ENCODE measurements at regions not wholly inside any gene's neighbourhood (a gene's known extent, or its start where the extent isn't known, plus 50 kb on each side); places are given as distances from the start of the nearest gene placed in this dataset.

GRCh38 chr3:27573138-27573537 is 89.0 kb upstream of the SLC4A7 start:
- H2AFZ ChIP-seq (ENCODE audit: low read depth, low read length), result no peak overlapping the region
- H3K4me2 ChIP-seq (ENCODE audit: insufficient read depth, low read length), result no peak overlapping the region
- intact Hi-C loops (cut with micrococcal nuclease) (no loop called here), in situ Hi-C loops (cut with MboI) (no loop called here)
- no peaks in the 10 kb centered on the region for H3K27me3 ChIP-seq (ENCODE audit: control insufficient read depth in 2 of 2, insufficient read depth in 2 of 2, low read length in 2 of 2)
- no peaks in the 10 kb centered on the region for H3K79me2 ChIP-seq (ENCODE audit: control insufficient read depth, insufficient read depth, low read length)
- POLR2A ChIA-PET, result interaction anchor here (1.5 kb wide), 1 partner anchor 17 kb away, joined by 4 read pairs; no protein-coding TSS in a partner anchor
- no peak for ATAC-seq
- H3K4me3 ChIP-seq, result no peak overlapping the region
- CTCF ChIA-PET (ENCODE audit: low intra/inter-chr PET ratio), result no interaction called here
- H3K36me3 ChIP-seq (ENCODE audit: control insufficient read depth, insufficient read depth, low read length), result no peaks in the 10 kb centered on the region
- TF ChIP-seq SP2 (IDR thresholded peaks at IDR 0.05; ENCODE audit: extremely low read depth, low read depth, low read length, poor library complexity, severe bottlenecking) (no peak), YBX1 (IDR thresholded peaks at IDR 0.05) (no peak), TRIM24 (IDR thresholded peaks at IDR 0.05) (no peak), MNT (conservative IDR thresholded peaks at IDR 0.05) (no peak), ELF1 (tag; IDR thresholded peaks at IDR 0.05) (no peak), GATA2 (CRISPR knock-in tag; IDR thresholded peaks at IDR 0.05) (no peak), SMARCE1 (IDR thresholded peaks at IDR 0.05) (no peak), TFE3 (CRISPR knock-in tag; IDR thresholded peaks at IDR 0.05) (no peak)
- no peaks in the 10 kb centered on the region for H3K9me3 ChIP-seq (replicated peaks; ENCODE audit: control insufficient read depth, insufficient read depth, low read depth, low read length)
- H3K9ac ChIP-seq (ENCODE audit: insufficient read depth in 1 of 2, low read depth in 2 of 2, low read length in 2 of 2), result no peak overlapping the region
- H3K4me1 ChIP-seq (replicated peaks in 1 of 2; ENCODE audit: control insufficient read depth in 2 of 2, insufficient read depth in 2 of 2, low read length in 2 of 2), result no peaks in the 10 kb centered on the region
- no TSS peak for BruUV-seq (replicated peaks)
- WGBS (ENCODE audit: insufficient coverage, low coverage, missing lambda C conversion rate), result 0% methylated on average over 3 of the region's 3 CpGs
- no peak for FAIRE-seq
- H3K9me1 ChIP-seq (ENCODE audit: control insufficient read depth, insufficient read depth, low read length), result no peaks in the 10 kb centered on the region
- no peaks in the 10 kb centered on the region for H4K20me1 ChIP-seq (replicated peaks; ENCODE audit: control insufficient read depth, insufficient read depth, low read length)
- no peak overlapping the region for H3K27ac ChIP-seq (ENCODE audit: extremely low read depth, low read depth, low read length)
- no peak for DNase-seq (ENCODE audit: extremely low read depth in 1 of 4, low spot score in 3 of 4)
